ENCODE measurements at regions not wholly inside any gene's neighbourhood (a gene's known extent, or its start where the extent isn't known, plus 50 kb on each side); places are given as distances from the start of the nearest gene placed in this dataset.
"Not testable (repeated sequence)": the region's sequence is repeated elsewhere in the genome, so short reads cannot be mapped to it uniquely, and the experiment has no call there.

DNA sequence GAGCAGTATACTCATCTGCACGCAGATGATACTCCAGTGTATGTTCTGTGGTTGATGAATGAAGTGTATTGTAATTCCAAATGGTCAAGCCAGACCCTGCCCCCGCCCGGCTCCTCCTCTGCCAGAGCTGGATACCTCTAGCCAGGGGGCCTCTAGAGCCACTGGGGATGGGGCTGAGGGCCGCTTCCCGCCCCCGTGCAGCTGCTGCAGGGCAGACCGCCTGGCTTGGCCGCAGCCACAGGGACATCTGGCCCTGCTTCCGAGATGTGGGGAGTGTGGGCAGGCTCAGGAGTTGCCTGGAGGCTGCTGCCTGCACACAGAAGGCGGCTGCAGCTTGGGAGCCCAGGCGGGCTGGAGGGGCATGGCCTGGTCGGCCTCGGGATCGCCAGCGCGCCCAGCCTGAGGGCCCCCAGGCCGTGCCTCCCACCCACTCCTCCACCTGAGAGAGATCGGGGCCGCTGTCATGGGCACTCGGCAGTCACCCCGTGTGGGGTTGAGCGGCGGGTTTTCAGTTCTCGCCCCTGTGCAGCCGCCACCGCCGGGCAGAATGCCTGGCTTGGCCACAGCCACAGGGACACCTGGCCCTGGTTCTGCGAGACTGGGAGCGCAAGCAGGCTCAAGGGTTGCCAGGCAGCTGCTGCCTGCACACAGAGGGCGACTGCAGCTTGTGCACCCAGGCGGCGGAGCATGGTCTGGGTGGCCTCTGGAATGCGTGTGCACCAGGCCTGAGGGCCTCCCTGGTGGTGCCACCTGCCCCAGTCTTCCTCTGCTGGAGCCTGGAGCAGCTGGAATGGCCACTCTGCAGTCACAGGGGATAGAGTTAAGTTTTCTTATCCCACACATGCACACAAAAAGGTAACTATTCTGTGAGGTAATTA lies 1643.7 kb downstream of the SPATA31A7 start:
- not testable (repeated sequence) for DNase-seq (ENCODE audit: low read depth)

DNA sequence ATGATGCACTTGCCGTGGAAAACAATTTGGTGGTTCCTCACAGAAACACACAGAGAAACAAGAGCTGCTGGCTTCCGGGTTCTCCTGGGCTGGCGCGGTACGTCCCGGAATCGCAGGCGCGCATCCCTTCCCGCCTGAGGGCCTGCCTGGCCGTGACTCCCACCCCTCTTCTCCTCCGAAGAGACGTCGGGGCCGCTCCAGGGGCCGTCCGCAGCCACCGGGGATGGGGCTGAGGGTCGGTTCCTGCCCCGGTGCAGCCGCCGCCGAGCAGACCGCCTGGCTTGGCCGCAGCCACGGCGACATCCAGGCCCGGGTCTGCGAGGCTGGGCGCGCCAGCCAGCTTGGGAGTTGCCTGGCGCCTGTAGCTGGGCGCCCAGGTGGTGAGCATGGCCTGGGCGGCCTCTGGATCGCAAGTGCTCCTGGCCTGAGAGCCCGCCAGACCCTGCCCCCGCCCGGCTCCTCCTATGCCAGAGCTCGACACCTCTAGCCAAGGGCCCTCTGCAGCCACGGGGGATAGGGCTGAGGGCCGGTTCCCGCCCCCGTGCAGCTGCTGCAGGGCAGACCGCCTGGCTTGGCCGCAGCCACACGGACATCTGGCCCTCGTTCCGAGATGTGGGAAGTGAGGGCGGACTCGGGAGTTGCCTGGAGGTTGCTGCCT lies 1647.5 kb downstream of the SPATA31A7 start:
- not testable (repeated sequence) for DNase-seq (ENCODE audit: low read depth)

DNA sequence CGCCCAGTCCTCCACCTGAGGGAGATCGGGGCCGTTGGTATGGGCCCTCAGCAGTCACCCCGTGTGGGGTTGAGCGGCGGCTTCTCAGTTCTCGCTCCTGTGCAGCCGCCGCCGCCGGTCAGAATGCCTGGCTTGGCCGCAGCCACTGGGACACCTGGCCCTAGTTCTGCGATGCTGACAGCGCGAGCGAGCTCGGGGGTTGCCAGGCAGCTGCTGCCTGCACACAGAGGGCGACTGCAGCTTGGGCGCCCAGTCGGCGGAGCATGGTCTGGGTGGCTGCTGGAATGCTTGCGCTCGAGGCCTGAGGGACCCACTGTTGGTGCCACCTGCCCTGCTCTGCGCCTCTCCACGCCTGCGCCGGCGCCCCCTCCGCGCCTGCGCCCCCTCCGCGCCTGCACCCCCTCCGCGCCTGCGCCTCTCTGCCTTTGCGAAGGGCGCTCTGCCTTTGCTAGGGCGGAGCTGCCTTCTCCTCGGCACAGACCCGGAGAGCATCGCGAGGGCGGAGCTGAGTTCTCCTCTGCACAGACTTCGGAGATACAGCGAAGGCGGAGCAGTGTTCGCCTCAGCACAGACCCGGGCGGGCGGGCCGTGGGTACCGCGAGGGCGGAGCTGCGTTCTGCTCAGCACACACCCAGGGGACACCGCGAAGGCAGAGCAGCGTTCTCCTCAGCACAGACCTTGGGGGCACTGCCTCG lies 1648.3 kb downstream of the SPATA31A7 start:
- peak; percentile 94 for DNase-seq (ENCODE audit: low read depth)

DNA sequence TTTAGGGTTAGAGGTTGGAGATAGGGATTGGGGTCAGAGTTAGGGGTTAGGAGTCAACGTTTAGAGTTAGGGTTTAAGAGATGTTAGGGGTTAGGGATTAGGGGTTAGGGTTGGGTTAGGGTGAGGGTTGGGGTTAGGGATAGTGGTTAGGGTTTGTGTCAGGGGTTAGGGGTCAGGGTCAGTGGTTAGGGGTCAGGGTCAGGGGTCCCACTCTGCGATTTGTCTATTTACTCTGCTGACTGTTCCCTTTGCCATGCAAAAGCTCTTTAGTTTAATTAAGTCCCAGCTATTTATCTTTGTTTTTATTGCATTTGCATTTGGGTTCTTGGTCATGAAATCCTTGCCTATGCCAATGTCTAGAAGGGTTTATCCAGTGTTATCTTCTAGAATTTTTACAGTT lies 1649.3 kb downstream of the SPATA31A7 start:
- not testable (repeated sequence) for DNase-seq (ENCODE audit: low read depth)

DNA sequence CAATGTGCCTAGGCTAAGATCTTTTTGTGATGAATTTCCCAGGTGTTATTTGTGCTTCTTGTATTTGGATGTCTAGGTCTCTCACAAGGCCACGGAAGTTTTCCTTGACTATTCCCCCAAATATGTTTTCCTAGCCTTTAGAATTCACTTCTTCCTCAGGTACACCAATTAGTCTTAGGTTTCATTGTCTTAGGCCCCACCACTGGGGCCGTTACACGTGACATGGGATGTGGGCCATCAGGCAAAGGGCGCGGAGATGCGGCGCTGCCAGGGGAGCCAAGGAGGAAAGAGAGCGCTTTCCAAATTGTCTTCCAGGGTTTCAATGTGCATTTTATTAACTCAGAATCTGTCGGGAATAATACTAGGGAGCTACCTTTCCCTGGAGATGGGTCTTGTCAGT lies 1653.3 kb downstream of the SPATA31A7 start:
- DNase-seq (ENCODE audit: low read depth), result not testable (repeated sequence)

DNA sequence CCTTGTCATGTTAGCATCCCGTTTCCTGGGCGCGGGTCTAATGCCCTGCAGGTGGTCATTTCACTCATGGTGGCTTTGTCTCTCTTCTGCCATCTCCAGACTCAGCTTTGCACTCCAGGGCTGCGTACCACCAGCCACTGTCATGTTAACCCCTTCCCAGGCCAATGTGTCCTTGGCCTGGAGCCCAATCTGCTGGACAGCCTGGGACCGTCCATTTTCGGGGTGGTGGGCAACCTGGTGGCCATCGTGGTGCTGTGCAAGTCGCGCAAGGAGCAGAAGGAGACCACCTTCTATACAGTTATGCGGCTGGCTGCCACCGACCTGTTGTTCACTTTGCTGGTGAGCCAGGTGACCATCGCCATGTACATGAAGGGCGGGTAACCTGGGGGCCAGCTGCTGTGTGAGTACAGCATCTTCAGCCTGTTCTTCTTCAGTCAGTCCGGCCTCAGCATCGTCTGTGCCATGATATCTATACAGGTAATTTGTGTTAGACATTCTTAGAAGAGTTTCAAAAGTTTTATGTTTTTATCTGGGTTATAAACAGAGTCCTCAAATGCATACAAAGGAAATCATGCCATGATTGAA lies 1654.0 kb downstream of the SPATA31A7 start:
- DNase-seq (ENCODE audit: low read depth), result not testable (repeated sequence)

DNA sequence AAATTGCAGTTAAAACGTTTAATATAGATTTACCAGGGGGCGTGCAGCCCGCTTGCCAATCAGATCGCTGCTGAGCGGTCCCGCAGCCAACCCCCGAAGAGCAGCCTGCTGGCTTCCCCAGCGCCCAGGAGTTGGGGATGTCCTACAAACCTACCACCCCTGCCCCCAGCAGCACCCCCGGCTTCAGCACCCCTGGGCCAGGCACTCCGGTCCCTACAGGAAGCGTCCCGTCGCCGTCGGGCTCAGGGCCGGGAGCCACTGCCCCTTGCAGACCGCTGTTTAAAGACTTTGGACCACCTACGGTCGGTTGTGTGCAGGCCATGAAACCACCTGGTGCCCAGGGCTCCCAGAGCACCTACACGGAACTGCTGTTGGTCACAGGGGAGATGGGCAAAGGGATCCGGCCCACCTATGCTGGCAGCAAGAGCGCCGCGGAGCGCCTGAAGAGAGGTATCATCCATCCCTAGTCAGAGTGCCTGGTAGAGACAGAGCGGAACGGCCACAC lies 1654.9 kb downstream of the SPATA31A7 start:
- DNase-seq (ENCODE audit: low read depth), result not testable (repeated sequence)

DNA sequence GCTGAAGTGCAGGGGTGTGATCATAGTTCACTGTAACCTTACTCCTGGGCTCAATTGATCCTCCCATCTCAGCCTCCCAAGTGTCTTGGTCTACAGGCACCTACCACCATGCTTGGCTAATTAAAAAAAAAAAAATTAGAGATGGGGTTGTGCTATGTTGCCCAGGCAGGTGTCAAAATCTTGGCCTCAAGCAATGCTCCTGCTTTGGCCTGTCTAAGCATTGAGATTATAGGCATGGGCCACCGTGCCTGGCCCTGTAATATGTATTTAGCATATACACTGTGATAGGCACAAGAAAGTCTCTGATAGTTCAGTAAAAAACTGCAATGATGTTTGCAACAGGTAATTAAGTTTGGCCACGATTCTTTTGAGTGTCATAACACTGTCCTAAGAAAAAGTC lies 1658.4 kb downstream of the SPATA31A7 start:
- not testable (repeated sequence) for DNase-seq (ENCODE audit: low read depth)

DNA sequence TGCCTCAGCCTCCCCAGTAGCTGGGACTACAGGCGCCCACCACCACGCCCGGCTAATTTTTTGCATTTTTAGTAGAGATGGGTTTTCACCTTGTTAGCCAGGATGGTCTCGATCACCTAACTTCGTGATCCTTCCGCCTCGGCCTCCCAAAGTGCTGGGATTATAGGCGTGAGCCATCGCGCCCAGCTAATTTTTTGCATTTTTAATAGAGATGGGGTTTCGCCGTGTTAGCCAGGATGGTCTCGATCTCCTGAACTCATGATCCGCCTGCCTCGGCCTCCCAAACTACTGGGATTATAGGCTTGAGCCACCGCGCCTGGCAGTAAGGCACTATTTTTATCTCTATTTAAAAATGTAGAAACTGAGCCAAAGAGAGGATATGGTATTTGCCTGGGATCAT lies 1660.2 kb downstream of the SPATA31A7 start:
- not testable (repeated sequence) for DNase-seq (ENCODE audit: low read depth)

DNA sequence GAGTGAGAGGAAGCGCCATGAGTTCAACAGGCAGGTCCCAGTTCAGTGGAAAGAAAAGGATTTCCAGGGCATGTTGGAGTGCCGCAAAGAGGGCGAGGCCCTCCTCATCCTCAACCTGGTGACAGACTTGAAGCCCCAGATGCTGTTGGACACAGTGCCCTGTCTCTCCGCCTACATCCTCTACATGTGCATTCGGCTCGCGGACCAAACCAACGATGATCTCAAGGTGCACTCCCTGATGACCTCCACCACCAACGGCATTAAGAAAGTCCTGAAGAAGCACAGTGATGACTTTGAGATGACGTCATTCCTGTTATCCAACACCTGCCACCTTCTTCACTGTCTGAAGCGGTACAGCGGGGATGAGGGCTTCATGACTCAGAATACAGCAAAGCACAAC lies 1667.4 kb downstream of the SPATA31A7 start:
- DNase-seq (ENCODE audit: low read depth), result not testable (repeated sequence)

DNA sequence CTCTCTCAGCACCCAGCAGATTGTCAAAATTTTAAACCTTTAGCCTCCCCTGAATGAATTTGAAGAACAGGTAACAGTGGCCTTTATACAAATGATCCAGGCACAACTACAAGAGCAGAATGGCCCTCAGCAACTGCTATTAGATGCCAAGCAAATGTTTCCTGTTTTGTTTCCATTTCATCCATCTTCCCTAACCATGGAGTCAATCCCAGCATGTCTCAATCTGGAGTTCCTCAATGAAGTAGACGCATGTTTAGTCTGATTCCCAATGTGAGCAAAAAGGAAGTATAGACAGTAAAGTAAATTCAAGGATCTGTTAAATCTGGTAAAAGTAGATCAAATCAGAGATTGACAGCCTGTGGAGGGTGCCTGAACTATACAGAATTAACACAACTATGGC lies 1668.4 kb downstream of the SPATA31A7 start:
- DNase-seq (ENCODE audit: low read depth), result not testable (repeated sequence)

DNA sequence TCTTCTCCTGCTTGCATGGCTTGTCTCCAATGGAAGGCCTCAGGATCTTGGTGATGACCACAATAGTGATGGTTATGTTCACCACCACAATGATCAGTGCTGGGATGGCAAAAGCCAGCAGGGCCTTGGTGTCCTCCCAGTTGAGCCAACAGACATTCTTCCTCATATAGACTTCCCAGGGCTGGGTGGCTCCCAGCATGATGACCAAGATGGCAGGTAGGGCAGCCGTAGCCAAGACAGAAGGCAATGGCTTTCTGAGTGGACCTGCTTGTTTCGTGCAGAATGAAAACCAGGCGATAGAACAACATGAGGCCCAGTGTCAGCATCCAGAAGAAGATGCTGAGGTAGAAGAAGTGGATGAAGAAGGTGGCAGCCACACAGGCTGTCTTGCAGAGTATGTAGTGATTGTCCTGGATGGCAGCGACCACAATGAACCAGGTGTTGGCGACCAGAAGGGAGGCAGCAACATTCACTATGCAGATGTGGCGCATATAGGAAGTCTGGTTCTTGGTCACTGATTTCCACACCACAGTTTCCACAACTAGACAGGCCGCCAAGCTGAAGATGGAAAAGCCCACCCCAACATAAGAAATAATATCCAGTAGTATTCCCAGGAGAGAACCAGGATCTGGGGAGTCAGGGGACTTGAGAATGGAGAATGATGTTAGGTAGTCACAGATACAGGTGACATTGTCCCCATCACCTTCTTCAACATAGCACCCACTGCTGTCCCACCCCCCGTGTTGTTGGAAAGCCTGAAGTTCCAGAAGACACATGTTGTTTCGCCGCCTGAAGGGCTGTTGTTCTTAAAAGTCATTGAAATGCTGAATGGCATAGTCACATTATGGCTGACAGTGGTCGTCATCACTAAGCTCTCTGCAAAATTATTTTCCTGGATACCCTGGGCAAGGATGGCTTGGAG lies 1671.4 kb downstream of the SPATA31A7 start:
- DNase-seq (ENCODE audit: low read depth), result not testable (repeated sequence)

DNA sequence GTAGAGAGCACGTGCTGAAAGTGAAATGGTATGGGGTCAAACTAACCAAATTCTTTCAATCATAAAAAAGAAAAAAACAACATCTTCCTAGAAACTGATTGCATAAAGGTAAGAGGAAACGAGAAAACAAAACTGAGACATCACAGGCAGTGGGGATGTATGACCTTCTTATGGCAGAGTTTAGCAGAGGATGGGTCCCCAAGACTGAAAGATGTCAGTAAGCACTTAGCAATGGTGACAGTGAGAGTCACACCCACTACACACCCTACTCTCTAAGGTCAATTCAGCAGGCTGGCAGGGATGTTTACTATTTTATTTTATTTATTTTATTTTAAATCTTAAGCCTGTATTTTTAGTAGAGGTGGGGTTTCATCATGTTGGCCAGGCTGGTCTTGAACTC lies 1672.3 kb downstream of the SPATA31A7 start:
- DNase-seq (ENCODE audit: low read depth), result not testable (repeated sequence)

DNA sequence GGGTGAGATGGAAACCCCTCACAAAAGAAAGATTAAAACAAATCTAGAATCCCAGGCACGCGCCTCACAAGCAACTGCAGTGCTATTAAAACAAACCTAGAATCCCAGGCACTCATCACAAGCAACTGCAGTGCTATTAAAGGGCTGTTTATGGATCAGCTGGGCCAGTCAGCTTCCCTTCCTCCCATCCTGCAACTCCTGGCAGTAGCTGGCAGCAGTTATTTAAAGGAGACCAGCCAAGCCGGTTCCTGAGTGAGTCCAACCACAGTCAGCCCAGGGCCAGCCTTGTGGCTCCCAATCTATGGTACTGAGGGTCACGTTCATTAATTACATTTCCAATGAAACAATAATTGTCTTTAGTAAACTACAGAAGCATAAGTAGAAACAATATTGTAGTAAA lies 1673.5 kb downstream of the SPATA31A7 start:
- not testable (repeated sequence) for DNase-seq (ENCODE audit: low read depth)

DNA sequence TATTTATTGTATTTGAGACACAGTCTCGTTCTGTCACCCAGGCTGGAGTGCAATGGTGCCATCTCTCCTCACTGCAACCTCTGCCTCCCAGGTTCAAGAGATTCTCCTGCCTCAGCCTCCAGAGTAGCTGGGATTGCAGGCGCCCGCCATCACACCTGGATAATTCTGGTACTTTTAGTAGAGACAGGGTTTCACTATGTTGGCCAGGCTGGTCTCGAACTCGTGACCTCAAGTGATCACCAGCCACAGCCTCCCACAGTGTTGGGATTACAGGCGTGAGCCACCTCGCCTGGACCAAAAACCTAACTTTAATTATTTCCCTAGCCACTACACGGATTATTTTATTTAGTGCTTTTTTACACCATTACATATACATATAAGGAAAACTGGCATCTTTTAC lies 1674.0 kb downstream of the SPATA31A7 start:
- not testable (repeated sequence) for DNase-seq (ENCODE audit: low read depth)

DNA sequence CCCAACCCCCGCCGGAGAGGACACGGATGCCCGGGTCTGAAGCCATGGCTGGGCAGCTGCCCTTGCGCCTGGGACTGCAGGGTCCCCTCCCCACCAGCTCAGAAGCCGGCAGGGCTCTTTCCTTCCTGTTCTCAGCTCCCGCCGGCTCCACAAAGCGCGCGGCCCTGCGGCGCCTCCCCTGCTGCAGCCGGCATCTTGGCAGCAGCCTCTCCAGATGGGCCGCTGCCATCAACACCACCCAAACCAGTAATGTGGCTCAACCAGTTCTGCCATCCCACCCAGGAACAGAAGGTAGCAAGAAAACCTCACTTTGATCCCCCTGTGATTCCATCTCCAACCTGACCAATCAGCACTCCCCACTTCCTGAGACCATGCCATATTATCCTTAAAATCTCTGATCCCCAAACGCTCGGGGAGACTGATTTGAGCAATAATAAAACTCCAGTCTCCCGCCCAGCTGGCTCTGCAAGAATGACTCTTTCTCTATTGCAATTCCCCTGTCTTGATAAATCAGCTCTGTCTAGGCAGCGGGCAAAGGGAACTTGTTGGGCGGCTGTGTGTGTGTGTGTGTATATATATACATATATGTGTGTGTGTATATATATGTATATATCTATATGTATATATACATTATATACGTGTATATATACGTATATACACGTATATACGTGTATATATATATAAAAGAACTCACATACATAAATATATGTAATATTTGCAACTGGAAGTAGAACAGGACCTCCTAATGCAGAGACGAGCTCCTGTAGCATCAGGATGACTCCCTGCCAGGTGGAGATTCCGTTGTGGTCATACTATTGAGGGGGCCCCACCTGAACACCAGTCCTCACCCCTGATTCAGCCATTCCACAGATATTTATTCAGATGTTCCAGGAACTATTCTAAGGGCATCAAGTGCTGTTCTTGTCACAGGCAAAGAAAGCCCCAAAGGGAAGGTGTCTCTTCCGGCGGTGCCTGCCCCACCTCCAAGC lies 1674.9 kb downstream of the SPATA31A7 start:
- DNase-seq (ENCODE audit: low read depth), result not testable (repeated sequence)

DNA sequence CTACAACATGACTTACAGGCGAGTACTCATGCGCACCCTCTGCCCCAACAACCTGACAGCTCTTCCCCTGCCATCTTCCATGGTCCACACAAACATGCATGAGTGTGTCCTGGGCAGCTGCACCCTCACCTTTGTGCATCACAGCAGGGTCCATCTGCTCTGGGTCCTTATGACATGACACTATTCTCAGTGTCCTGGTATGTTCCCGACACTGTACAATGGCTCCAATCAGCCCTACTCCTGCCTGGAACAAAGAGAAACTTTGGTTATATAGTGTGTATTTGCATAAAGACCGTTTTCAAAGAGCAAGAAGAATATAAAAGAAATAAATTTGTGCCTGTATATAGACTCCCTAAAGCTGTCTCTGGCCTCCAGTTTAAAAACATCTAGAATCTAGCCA lies 1679.2 kb downstream of the SPATA31A7 start:
- not testable (repeated sequence) for DNase-seq (ENCODE audit: low read depth)

DNA sequence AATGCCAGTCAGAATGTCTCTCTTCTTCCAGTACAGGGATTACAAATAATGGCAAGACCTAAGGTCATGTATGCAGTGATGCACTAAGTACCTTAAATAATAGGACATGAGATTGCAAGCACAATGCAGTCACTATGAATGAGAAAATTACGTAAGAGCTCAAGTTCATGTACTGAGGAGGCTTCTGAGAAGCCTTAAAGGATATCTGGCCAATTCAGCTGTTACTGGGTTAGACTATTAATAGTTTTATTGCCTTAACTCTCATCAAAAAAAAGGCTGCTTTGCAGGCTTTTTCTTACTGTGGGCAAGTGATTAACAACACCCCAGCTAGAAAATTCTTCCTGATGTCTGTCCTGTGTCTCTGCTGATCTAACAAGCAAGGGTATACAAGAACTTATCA lies 1681.9 kb downstream of the SPATA31A7 start:
- DNase-seq (ENCODE audit: low read depth), result not testable (repeated sequence)

DNA sequence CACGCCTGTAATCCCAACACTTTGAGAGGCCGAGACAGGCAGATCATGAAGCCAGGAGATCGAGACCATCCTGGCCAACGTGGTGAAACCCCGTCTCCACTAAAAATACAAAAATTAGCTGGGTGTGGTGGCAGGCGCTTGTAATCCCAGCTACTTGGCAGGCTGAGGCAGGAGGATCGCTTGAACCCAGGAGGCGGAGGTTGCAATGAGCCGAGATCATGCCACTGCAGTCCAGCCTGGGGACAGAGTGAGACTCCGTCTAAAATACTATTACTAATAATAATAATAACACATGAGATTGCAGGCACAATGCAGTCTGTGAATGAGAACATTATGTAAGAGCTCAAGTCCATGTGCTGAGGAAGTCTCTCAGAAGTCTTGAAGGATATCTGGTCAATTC lies 1684.4 kb downstream of the SPATA31A7 start:
- DNase-seq (ENCODE audit: low read depth), result not testable (repeated sequence)
